ENCODE measurements at regions not wholly inside any gene's neighbourhood (a gene's known extent, or its start where the extent isn't known, plus 50 kb on each side); places are given as distances from the start of the nearest gene placed in this dataset.

- no peak overlapping the region for H3K4me3 ChIP-seq (ENCODE audit: low read length in 2 of 2)
- no peak overlapping the region for H3K9ac ChIP-seq (ENCODE audit: low read length in 2 of 2)
- no peaks in the 10 kb centered on the region for H3K27me3 ChIP-seq (ENCODE audit: control insufficient read depth in 1 of 2, insufficient read depth in 2 of 2, low read length in 2 of 2)
- H3K9me3 ChIP-seq (ENCODE audit: control insufficient read depth in 2 of 2, low read length in 2 of 2), result no peaks in the 10 kb centered on the region
- H3K4me1 ChIP-seq (ENCODE audit: control insufficient read depth, insufficient read depth, low read length), result peaks cover 3% of the 10 kb centered on the region
- no peak overlapping the region for H3K27ac ChIP-seq (ENCODE audit: low read length)
- H3K36me3 ChIP-seq (ENCODE audit: control insufficient read depth in 2 of 2, insufficient read depth in 2 of 2, low read length in 2 of 2), result no peaks in the 10 kb centered on the region
Measured at GRCh38 chr5:123756318-123756665, 244.3 kb downstream of the CSNK1G3 start.

- H3K9me3 ChIP-seq (ENCODE audit: control insufficient read depth in 2 of 2, low read length in 2 of 2), result no peaks in the 10 kb centered on the region
- no peaks in the 10 kb centered on the region for H3K27me3 ChIP-seq (ENCODE audit: control insufficient read depth in 1 of 2, insufficient read depth in 2 of 2, low read length in 2 of 2)
- no peak overlapping the region for H3K4me3 ChIP-seq (ENCODE audit: low read length in 2 of 2)
- peaks cover 3% of the 10 kb centered on the region for H3K4me1 ChIP-seq (ENCODE audit: control insufficient read depth, insufficient read depth, low read length)
- no peak overlapping the region for H3K27ac ChIP-seq (ENCODE audit: low read length)
- H3K9ac ChIP-seq (ENCODE audit: low read length in 2 of 2), result no peak overlapping the region
- no peaks in the 10 kb centered on the region for H3K36me3 ChIP-seq (ENCODE audit: control insufficient read depth in 2 of 2, insufficient read depth in 2 of 2, low read length in 2 of 2)
Measured at GRCh38 chr5:123755653-123756317, 243.8 kb downstream of the CSNK1G3 start.

- Histone ChIP-seq H3K9ac (ENCODE audit: low read length in 2 of 2) (no peak overlapping the region), H3K9me3 (ENCODE audit: control insufficient read depth in 2 of 2, low read length in 2 of 2) (no peaks in the 10 kb centered on the region), H3K27ac (ENCODE audit: low read length) (no peak overlapping the region), H3K27me3 (ENCODE audit: control insufficient read depth in 1 of 2, insufficient read depth in 2 of 2, low read length in 2 of 2) (no peaks in the 10 kb centered on the region), H3K4me1 (ENCODE audit: control insufficient read depth, insufficient read depth, low read length) (peaks cover 3% of the 10 kb centered on the region), H3K36me3 (ENCODE audit: control insufficient read depth in 2 of 2, insufficient read depth in 2 of 2, low read length in 2 of 2) (no peaks in the 10 kb centered on the region), H3K4me3 (ENCODE audit: low read length in 2 of 2) (no peak overlapping the region)
Measured at GRCh38 chr5:123754908-123755307, 242.9 kb downstream of the CSNK1G3 start.

GRCh38 chr5:123753937-123754891, 242.2 kb downstream of the CSNK1G3 start:
- no peaks in the 10 kb centered on the region for H3K36me3 ChIP-seq (ENCODE audit: control insufficient read depth in 2 of 2, insufficient read depth in 2 of 2, low read length in 2 of 2)

GRCh38 chr5:123753180-123753936, 241.4 kb downstream of the CSNK1G3 start:
- Histone ChIP-seq H3K27me3 (ENCODE audit: control insufficient read depth in 1 of 2, insufficient read depth in 2 of 2, low read length in 2 of 2) (no peaks in the 10 kb centered on the region), H3K4me3 (ENCODE audit: low read length in 2 of 2) (no peak overlapping the region), H3K36me3 (ENCODE audit: control insufficient read depth in 2 of 2, insufficient read depth in 2 of 2, low read length in 2 of 2) (no peaks in the 10 kb centered on the region), H3K27ac (ENCODE audit: low read length) (no peak overlapping the region), H3K9me3 (ENCODE audit: control insufficient read depth in 2 of 2, low read length in 2 of 2) (no peaks in the 10 kb centered on the region), H3K9ac (ENCODE audit: low read length in 2 of 2) (no peak overlapping the region), H3K4me1 (ENCODE audit: control insufficient read depth, insufficient read depth, low read length) (peaks cover 3% of the 10 kb centered on the region)

More at GRCh38 chr5:123753937-123754891, 242.2 kb downstream of the CSNK1G3 start:
- H3K4me3 ChIP-seq (ENCODE audit: low read length in 2 of 2), result no peak overlapping the region
- no peaks in the 10 kb centered on the region for H3K27me3 ChIP-seq (ENCODE audit: control insufficient read depth in 1 of 2, insufficient read depth in 2 of 2, low read length in 2 of 2)
- H3K9ac ChIP-seq (ENCODE audit: low read length in 2 of 2), result no peak overlapping the region
- H3K27ac ChIP-seq (ENCODE audit: low read length), result no peak overlapping the region
- no peaks in the 10 kb centered on the region for H3K9me3 ChIP-seq (ENCODE audit: control insufficient read depth in 2 of 2, low read length in 2 of 2)
- H3K4me1 ChIP-seq (ENCODE audit: control insufficient read depth, insufficient read depth, low read length), result peaks cover 3% of the 10 kb centered on the region

GRCh38 chr5:123752552-123753179, 240.7 kb downstream of the CSNK1G3 start:
- H3K4me3 ChIP-seq (ENCODE audit: low read length in 2 of 2), result no peak overlapping the region
- peaks cover 3% of the 10 kb centered on the region for H3K4me1 ChIP-seq (ENCODE audit: control insufficient read depth, insufficient read depth, low read length)
- H3K27ac ChIP-seq (ENCODE audit: low read length), result no peak overlapping the region
- H3K9ac ChIP-seq (ENCODE audit: low read length in 2 of 2), result no peak overlapping the region
- no peaks in the 10 kb centered on the region for H3K36me3 ChIP-seq (ENCODE audit: control insufficient read depth in 2 of 2, insufficient read depth in 2 of 2, low read length in 2 of 2)
- no peaks in the 10 kb centered on the region for H3K27me3 ChIP-seq (ENCODE audit: control insufficient read depth in 1 of 2, insufficient read depth in 2 of 2, low read length in 2 of 2)
- H3K9me3 ChIP-seq (ENCODE audit: control insufficient read depth in 2 of 2, low read length in 2 of 2), result no peaks in the 10 kb centered on the region

GRCh38 chr5:123751670-123752069, 239.7 kb downstream of the CSNK1G3 start:
- Histone ChIP-seq H3K36me3 (ENCODE audit: control insufficient read depth in 2 of 2, insufficient read depth in 2 of 2, low read length in 2 of 2) (no peaks in the 10 kb centered on the region), H3K4me3 (ENCODE audit: low read length in 2 of 2) (no peak overlapping the region), H3K9ac (ENCODE audit: low read length in 2 of 2) (no peak overlapping the region), H3K27me3 (ENCODE audit: control insufficient read depth in 1 of 2, insufficient read depth in 2 of 2, low read length in 2 of 2) (no peaks in the 10 kb centered on the region), H3K9me3 (ENCODE audit: control insufficient read depth in 2 of 2, low read length in 2 of 2) (no peaks in the 10 kb centered on the region), H3K27ac (ENCODE audit: low read length) (no peak overlapping the region), H3K4me1 (ENCODE audit: control insufficient read depth, insufficient read depth, low read length) (peaks cover 3% of the 10 kb centered on the region)

GRCh38 chr5:123748239-123748638, 236.3 kb downstream of the CSNK1G3 start:
- Histone ChIP-seq H3K27ac (ENCODE audit: low read length) (no peak overlapping the region), H3K9ac (ENCODE audit: low read length in 2 of 2) (no peak overlapping the region), H3K36me3 (ENCODE audit: control insufficient read depth in 2 of 2, insufficient read depth in 2 of 2, low read length in 2 of 2) (no peaks in the 10 kb centered on the region), H3K4me3 (ENCODE audit: low read length in 2 of 2) (no peak overlapping the region), H3K27me3 (ENCODE audit: control insufficient read depth in 1 of 2, insufficient read depth in 2 of 2, low read length in 2 of 2) (no peaks in the 10 kb centered on the region), H3K4me1 (ENCODE audit: control insufficient read depth, insufficient read depth, low read length) (no peaks in the 10 kb centered on the region), H3K9me3 (ENCODE audit: control insufficient read depth in 2 of 2, low read length in 2 of 2) (no peaks in the 10 kb centered on the region)

- H3K9ac ChIP-seq (ENCODE audit: low read length in 2 of 2), result no peak overlapping the region
- H3K27ac ChIP-seq (ENCODE audit: low read length), result no peak overlapping the region
- no peak overlapping the region for H3K4me3 ChIP-seq (ENCODE audit: low read length in 2 of 2)
- H3K27me3 ChIP-seq (ENCODE audit: control insufficient read depth in 1 of 2, insufficient read depth in 2 of 2, low read length in 2 of 2), result no peaks in the 10 kb centered on the region
- H3K9me3 ChIP-seq (ENCODE audit: control insufficient read depth in 2 of 2, low read length in 2 of 2), result no peaks in the 10 kb centered on the region
- H3K4me1 ChIP-seq (ENCODE audit: control insufficient read depth, insufficient read depth, low read length), result no peaks in the 10 kb centered on the region
- H3K36me3 ChIP-seq (ENCODE audit: control insufficient read depth in 2 of 2, insufficient read depth in 2 of 2, low read length in 2 of 2), result no peaks in the 10 kb centered on the region
Measured at GRCh38 chr5:123746683-123747360, 234.8 kb downstream of the CSNK1G3 start.

Data from stomach smooth muscle (tissue), 2 donors.